ENCODE measurements at regions not wholly inside any gene's neighbourhood (a gene's known extent, or its start where the extent isn't known, plus 50 kb on each side); places are given as distances from the start of the nearest gene placed in this dataset.

GRCh38 chr2:196528486-196529223, 110.9 kb upstream of the CCDC150 start:
- TF ChIP-seq POLR2AphosphoS5 (IDR thresholded peaks at IDR 0.05) (no peak), CTCF (IDR thresholded peaks at IDR 0.05) (no peak), POLR2A (IDR thresholded peaks at IDR 0.05) (no peak), EP300 (IDR thresholded peaks at IDR 0.05; ENCODE audit: low read depth) (no peak)

All from transverse colon (tissue), 4 donors.